ENCODE measurements at regions not wholly inside any gene's neighbourhood (a gene's known extent, or its start where the extent isn't known, plus 50 kb on each side); places are given as distances from the start of the nearest gene placed in this dataset.

- H3K27ac Mint-ChIP-seq: no peak overlapping the region
- H3K4me1 Mint-ChIP-seq: peaks cover 24% of the 10 kb centered on the region
- WGBS, 2 experiments (ENCODE audit: insufficient coverage in 1 of 2, insufficient read length in 1 of 2): 79 to 100% methylated on average over 1 of the region's 1 CpG
- H3K4me3 Mint-ChIP-seq: no peak overlapping the region
- DNase-seq: no peak
- no peaks in the 10 kb centered on the region for H3K9me3 Mint-ChIP-seq
- Histone ChIP-seq H3K9me3 (ENCODE audit: control insufficient read depth, low read length) (no peaks in the 10 kb centered on the region), H3K4me1 (ENCODE audit: control insufficient read depth, insufficient read depth, low read length) (peaks cover 3% of the 10 kb centered on the region), H3K27ac (ENCODE audit: low read depth, low read length) (no peak overlapping the region), H3K27me3 (ENCODE audit: control insufficient read depth, insufficient read depth, low read length, poor library complexity, severe bottlenecking) (no peaks in the 10 kb centered on the region), H3K4me3 (ENCODE audit: low read length) (no peak overlapping the region), H3K36me3 (ENCODE audit: control insufficient read depth, insufficient read depth, low read length) (no peaks in the 10 kb centered on the region), H3K9ac (ENCODE audit: extremely low read depth, low read length, poor library complexity, severe bottlenecking) (no peak overlapping the region)
- no peaks in the 10 kb centered on the region for H3K36me3 Mint-ChIP-seq (ENCODE audit: low read depth)
- no peaks in the 10 kb centered on the region for H3K27me3 Mint-ChIP-seq (ENCODE audit: insufficient read depth)
- no peak for TF ChIP-seq CTCF (conservative IDR thresholded peaks at IDR 0.05)
Measured at GRCh38 chr12:71045781-71046180, 112.0 kb downstream of the TSPAN8 start.

- Mint-ChIP-seq H3K9me3 (no peaks in the 10 kb centered on the region), H3K27ac (no peak overlapping the region), H3K36me3 (ENCODE audit: low read depth) (no peaks in the 10 kb centered on the region), H3K4me1 (peaks cover 9% of the 10 kb centered on the region), H3K4me3 (no peak overlapping the region), H3K27me3 (ENCODE audit: insufficient read depth) (no peaks in the 10 kb centered on the region)
- H3K27me3 ChIP-seq (ENCODE audit: control insufficient read depth, insufficient read depth, low read length, poor library complexity, severe bottlenecking): no peaks in the 10 kb centered on the region
- H3K9me3 ChIP-seq (ENCODE audit: control insufficient read depth, low read length): no peaks in the 10 kb centered on the region
- no peak for DNase-seq
- no peak for TF ChIP-seq CTCF (conservative IDR thresholded peaks at IDR 0.05)
- no peaks in the 10 kb centered on the region for H3K36me3 ChIP-seq (ENCODE audit: control insufficient read depth, insufficient read depth, low read length)
- WGBS, 2 experiments (ENCODE audit: insufficient coverage in 1 of 2, insufficient read length in 1 of 2): 89 to 90% methylated on average over 1 to 2 of the region's 2 CpGs
- no peak overlapping the region for H3K4me3 ChIP-seq (ENCODE audit: low read length)
- peaks cover 2% of the 10 kb centered on the region for H3K4me1 ChIP-seq (ENCODE audit: control insufficient read depth, insufficient read depth, low read length)
- no peak overlapping the region for H3K27ac ChIP-seq (ENCODE audit: low read depth, low read length)
- H3K9ac ChIP-seq (ENCODE audit: extremely low read depth, low read length, poor library complexity, severe bottlenecking): no peak overlapping the region
Measured at GRCh38 chr12:71041476-71041875, 116.3 kb downstream of the TSPAN8 start.

GRCh38 chr12:71038960-71039359 lies 118.4 kb upstream of the PTPRR start:
- no peaks in the 10 kb centered on the region for H3K27me3 ChIP-seq (ENCODE audit: control insufficient read depth, insufficient read depth, low read length, poor library complexity, severe bottlenecking)
- H3K9me3 ChIP-seq (ENCODE audit: control insufficient read depth, low read length): no peaks in the 10 kb centered on the region
- H3K9ac ChIP-seq (ENCODE audit: extremely low read depth, low read length, poor library complexity, severe bottlenecking): no peak overlapping the region
- H3K4me1 ChIP-seq (ENCODE audit: control insufficient read depth, insufficient read depth, low read length): no peaks in the 10 kb centered on the region
- H3K4me3 ChIP-seq (ENCODE audit: low read length): no peak overlapping the region
- Mint-ChIP-seq H3K27ac (no peak overlapping the region), H3K4me3 (no peak overlapping the region), H3K36me3 (ENCODE audit: low read depth) (no peaks in the 10 kb centered on the region), H3K4me1 (no peaks in the 10 kb centered on the region), H3K27me3 (ENCODE audit: insufficient read depth) (no peaks in the 10 kb centered on the region), H3K9me3 (no peaks in the 10 kb centered on the region)
- no peak for TF ChIP-seq CTCF (conservative IDR thresholded peaks at IDR 0.05)
- H3K27ac ChIP-seq (ENCODE audit: low read depth, low read length): no peak overlapping the region
- 83% methylated on average over 1 of the region's 1 CpG; no CpG with 5 or more reads in 1 of the 2 experiments for WGBS, 2 experiments (ENCODE audit: insufficient coverage in 1 of 2, insufficient read length in 1 of 2)
- no peak for DNase-seq
- H3K36me3 ChIP-seq (ENCODE audit: control insufficient read depth, insufficient read depth, low read length): no peaks in the 10 kb centered on the region

Data from endodermal cell (in vitro differentiated cells).